ENCODE measurements at regions not wholly inside any gene's neighbourhood (a gene's known extent, or its start where the extent isn't known, plus 50 kb on each side); places are given as distances from the start of the nearest gene placed in this dataset.

DNA sequence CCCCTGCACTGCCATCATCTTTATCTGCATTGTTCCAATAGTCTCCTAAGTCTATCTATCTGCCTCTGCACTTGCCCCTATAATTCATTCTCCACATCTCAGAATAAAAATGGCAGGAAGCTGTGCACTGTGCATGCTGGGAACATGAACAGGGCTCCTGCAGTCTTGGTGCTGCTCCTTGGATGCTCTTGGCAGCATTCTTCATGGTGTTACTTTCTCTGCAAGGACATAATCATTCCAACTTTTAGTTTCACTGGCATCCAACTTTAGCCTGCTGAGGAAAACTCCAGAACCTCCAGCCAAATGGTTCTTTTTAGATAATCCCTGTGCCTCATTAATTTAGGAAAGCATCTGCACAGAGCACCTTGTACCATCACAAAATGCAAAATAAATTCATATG is 208.3 kb downstream of the STK31 start:
- no peak overlapping the region for H3K4me3 ChIP-seq
- no peaks in the 10 kb centered on the region for H3K36me3 ChIP-seq
- no peaks in the 10 kb centered on the region for H3K9me3 ChIP-seq
- TF ChIP-seq, protein P1, sequence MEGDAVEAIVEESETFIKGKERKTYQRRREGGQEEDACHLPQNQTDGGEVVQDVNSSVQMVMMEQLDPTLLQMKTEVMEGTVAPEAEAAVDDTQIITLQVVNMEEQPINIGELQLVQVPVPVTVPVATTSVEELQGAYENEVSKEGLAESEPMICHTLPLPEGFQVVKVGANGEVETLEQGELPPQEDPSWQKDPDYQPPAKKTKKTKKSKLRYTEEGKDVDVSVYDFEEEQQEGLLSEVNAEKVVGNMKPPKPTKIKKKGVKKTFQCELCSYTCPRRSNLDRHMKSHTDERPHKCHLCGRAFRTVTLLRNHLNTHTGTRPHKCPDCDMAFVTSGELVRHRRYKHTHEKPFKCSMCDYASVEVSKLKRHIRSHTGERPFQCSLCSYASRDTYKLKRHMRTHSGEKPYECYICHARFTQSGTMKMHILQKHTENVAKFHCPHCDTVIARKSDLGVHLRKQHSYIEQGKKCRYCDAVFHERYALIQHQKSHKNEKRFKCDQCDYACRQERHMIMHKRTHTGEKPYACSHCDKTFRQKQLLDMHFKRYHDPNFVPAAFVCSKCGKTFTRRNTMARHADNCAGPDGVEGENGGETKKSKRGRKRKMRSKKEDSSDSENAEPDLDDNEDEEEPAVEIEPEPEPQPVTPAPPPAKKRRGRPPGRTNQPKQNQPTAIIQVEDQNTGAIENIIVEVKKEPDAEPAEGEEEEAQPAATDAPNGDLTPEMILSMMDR (IDR thresholded peaks at IDR 0.05): no peak
- TF ChIP-seq POLR2AphosphoS5 (IDR thresholded peaks at IDR 0.05) (no peak), POLR2A (IDR thresholded peaks at IDR 0.05) (no peak)
- intact Hi-C loops (cut with DNase I): no loop called here
- H3K27me3 ChIP-seq (replicated peaks; ENCODE audit: insufficient read depth): no peaks in the 10 kb centered on the region
- no peak overlapping the region for H3K27ac ChIP-seq
- no peak for DNase-seq (ENCODE audit: low spot score)
- H3K4me1 ChIP-seq (replicated peaks): no peaks in the 10 kb centered on the region

DNA sequence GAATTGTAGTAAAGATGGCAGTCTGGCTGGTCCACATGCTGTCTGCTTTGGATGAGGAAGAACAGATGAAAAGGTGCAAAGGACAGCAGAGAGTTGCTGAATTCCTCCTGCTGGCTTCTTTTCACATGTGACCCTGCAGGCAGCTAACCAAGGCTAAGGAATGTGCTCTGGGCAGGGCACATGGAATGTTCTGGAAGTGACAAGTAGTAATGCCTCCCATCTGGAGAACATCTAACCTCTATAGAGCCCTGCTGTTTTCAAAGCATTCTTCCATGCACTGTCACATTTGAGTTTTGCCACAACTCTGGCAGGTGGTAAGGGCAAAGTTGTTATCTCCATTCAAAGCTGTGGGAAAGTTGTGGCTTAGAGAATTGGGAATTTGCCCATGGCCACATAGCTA is 208.8 kb downstream of the STK31 start:
- H3K36me3 ChIP-seq: no peaks in the 10 kb centered on the region
- no peaks in the 10 kb centered on the region for H3K4me1 ChIP-seq (replicated peaks)
- intact Hi-C loops (cut with DNase I): no loop called here
- TF ChIP-seq POLR2A (IDR thresholded peaks at IDR 0.05) (no peak), POLR2AphosphoS5 (IDR thresholded peaks at IDR 0.05) (no peak)
- TF ChIP-seq, protein P1 (IDR thresholded peaks at IDR 0.05): no peak
- no peaks in the 10 kb centered on the region for H3K9me3 ChIP-seq
- H3K27ac ChIP-seq: no peak overlapping the region
- DNase-seq (ENCODE audit: low spot score): no peak
- no peaks in the 10 kb centered on the region for H3K27me3 ChIP-seq (replicated peaks; ENCODE audit: insufficient read depth)
- H3K4me3 ChIP-seq: no peak overlapping the region

DNA sequence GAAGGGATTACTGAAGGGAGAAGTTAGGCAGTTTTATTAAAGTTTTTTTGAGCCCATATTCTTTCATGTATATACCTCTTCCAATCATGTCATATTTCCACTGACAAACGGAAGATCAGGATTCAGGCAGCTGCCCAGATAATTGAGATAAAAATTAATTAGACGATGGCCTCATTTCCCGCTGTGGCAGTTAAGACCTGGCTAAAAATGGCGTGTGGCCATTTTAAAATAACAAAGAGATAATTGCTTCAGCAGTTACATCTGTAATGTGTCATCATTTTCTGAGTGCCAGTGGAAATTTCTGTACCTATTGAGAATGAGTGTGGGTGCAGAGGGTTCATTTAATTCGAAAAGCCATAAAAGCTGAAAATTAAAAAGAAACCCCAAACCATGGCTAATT is 215.1 kb downstream of the STK31 start:
- TF ChIP-seq, protein P1 (IDR thresholded peaks at IDR 0.05): no peak
- TF ChIP-seq POLR2A (IDR thresholded peaks at IDR 0.05) (no peak), POLR2AphosphoS5 (IDR thresholded peaks at IDR 0.05) (no peak)
- Histone ChIP-seq H3K27ac (no peak overlapping the region), H3K4me1 (replicated peaks) (no peaks in the 10 kb centered on the region), H3K9me3 (no peaks in the 10 kb centered on the region), H3K4me3 (no peak overlapping the region), H3K36me3 (no peaks in the 10 kb centered on the region), H3K27me3 (replicated peaks; ENCODE audit: insufficient read depth) (no peaks in the 10 kb centered on the region)
- intact Hi-C loops (cut with DNase I): no loop called here
- DNase-seq (ENCODE audit: low spot score): no peak
- 63% methylated on average over 5 of the region's 5 CpGs for WGBS

DNA sequence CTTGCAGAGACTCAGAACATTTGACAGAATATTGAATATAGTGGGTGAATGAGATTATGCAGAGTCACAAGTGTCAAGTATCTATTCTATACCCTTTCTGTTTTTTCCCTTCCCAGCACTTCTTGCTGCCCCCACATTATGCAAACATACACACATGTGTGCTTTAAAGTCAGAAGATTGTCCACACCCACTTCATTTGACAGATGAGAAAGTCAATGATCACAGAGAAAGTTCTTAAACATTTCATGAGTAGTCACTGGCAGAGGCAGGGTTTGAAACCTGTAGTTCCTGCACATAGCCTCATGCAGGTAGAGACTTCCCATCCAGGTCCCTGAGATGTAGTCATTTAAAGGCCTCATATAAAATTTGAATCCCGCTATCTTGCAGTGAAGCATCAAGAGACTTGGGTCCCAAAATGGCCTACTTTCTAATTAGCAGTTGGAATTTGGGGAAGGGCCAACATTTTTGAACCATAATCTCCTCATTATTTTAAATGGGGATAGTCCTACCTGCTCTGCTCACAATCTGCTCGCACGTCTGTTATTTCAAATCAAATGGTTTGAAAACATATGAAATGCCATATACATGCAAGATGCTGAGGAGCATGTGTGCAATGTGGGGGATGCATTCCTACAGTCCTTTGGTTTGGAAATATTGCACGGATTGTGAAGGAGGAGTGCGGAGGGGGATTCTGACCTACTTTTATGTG is 217.8 kb downstream of the STK31 start:
- WGBS: 84% methylated on average over 5 of the region's 5 CpGs
- no peaks in the 10 kb centered on the region for H3K4me1 ChIP-seq (replicated peaks)
- H3K9me3 ChIP-seq: no peaks in the 10 kb centered on the region
- H3K4me3 ChIP-seq: no peak overlapping the region
- intact Hi-C loops (cut with DNase I): no loop called here
- no peak for DNase-seq (ENCODE audit: low spot score)
- no peak overlapping the region for H3K27ac ChIP-seq
- no peaks in the 10 kb centered on the region for H3K27me3 ChIP-seq (replicated peaks; ENCODE audit: insufficient read depth)
- TF ChIP-seq, protein P1 (IDR thresholded peaks at IDR 0.05): no peak
- TF ChIP-seq POLR2A (IDR thresholded peaks at IDR 0.05) (no peak), POLR2AphosphoS5 (IDR thresholded peaks at IDR 0.05) (no peak)
- no peaks in the 10 kb centered on the region for H3K36me3 ChIP-seq

DNA sequence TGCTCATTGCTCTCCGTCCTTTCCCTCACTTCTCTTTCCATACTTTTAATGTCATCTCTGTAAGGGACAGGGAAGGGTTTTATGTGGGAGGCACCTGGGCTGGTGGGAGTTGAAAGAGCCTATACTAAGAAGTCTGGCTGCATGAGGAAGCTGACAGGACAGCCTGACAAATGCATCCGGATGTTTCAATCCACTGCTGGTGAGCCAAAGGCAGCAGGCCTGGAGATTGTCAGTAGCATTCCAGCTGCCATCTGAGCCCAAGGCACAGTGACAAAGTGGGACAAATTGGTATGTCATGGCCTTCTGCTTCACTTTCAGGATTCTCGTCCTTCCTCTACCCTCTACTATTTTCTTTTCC is 218.4 kb downstream of the STK31 start:
- Histone ChIP-seq H3K36me3 (no peaks in the 10 kb centered on the region), H3K27me3 (replicated peaks; ENCODE audit: insufficient read depth) (no peaks in the 10 kb centered on the region), H3K4me3 (no peak overlapping the region), H3K9me3 (no peaks in the 10 kb centered on the region), H3K4me1 (replicated peaks) (no peaks in the 10 kb centered on the region), H3K27ac (no peak overlapping the region)
- 59% methylated on average over 3 of the region's 3 CpGs for WGBS
- no peak for TF ChIP-seq POLR2AphosphoS5 (IDR thresholded peaks at IDR 0.05)
- TF ChIP-seq POLR2A (IDR thresholded peaks at IDR 0.05): no peak
- DNase-seq (ENCODE audit: low spot score): no peak
- intact Hi-C loops (cut with DNase I): no loop called here

All from prostate gland (tissue), 2 donors.